ENCODE measurements at regions not wholly inside any gene's neighbourhood (a gene's known extent, or its start where the extent isn't known, plus 50 kb on each side); places are given as distances from the start of the nearest gene placed in this dataset.

DNA sequence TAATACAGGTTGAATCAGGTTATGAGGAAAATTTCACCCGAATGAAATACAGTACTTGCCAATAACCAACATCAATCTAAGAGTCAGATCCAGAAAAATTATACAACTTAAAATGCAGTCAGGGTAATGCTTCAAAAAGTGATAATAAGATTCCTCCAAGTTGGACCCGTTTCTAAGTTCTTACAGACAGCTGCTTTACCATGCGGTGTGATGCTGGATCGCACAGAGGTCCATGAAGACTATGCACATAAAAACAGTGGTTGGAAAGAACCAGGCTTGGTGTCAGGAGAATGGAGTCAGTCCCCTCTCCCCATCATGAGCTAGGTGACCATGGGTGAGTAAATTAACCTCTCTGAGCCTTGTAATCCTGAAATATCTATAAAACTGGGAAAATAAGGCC is 261.3 kb downstream of the QDPR start:
- TF ChIP-seq CTCF (IDR thresholded peaks at IDR 0.05), result no peak
- no peak for TF ChIP-seq POLR2A (IDR thresholded peaks at IDR 0.05)
